Glutamatergic neuron (in vitro differentiated cells): ENCODE measurements at regions not wholly inside any gene's neighbourhood (a gene's known extent, or its start where the extent isn't known, plus 50 kb on each side); places are given as distances from the start of the nearest gene placed in this dataset.
"Not testable (repeated sequence)": the region's sequence is repeated elsewhere in the genome, so short reads cannot be mapped to it uniquely, and the experiment has no call there.

Experiments
- DNase-seq: peaks from one replicate; pipeline ENCODE4 v3.0.0; 2022
- H3K27ac Mint-ChIP-seq: one replicate; pipeline ENCODE4 v1.8.0; 2020; ENCODE audit warnings: mild to moderate bottlenecking, mixed read lengths, inconsistent platforms; ENCODE audit not compliant: unreplicated experiment
- H3K27me3 Mint-ChIP-seq: one replicate; pipeline ENCODE4 v1.8.0; 2020; ENCODE audit warnings: mild to moderate bottlenecking, moderate library complexity, mixed read lengths, inconsistent platforms; ENCODE audit not compliant: unreplicated experiment
- H3K36me3 Mint-ChIP-seq: one replicate; pipeline ENCODE4 v1.8.0; 2020; ENCODE audit warnings: mild to moderate bottlenecking, mixed read lengths, inconsistent platforms; ENCODE audit not compliant: unreplicated experiment
- H3K4me1 Mint-ChIP-seq: one replicate; pipeline ENCODE4 v1.8.0; 2020; ENCODE audit warnings: mild to moderate bottlenecking, low read depth, mixed read lengths, inconsistent platforms; ENCODE audit not compliant: unreplicated experiment
- H3K4me3 Mint-ChIP-seq: one replicate; pipeline ENCODE4 v1.8.0; 2020; ENCODE audit warnings: mild to moderate bottlenecking, mixed read lengths, inconsistent platforms; ENCODE audit not compliant: unreplicated experiment
- H3K9me3 Mint-ChIP-seq: one replicate; pipeline ENCODE4 v1.8.0; 2020; ENCODE audit warnings: mild to moderate bottlenecking, moderate library complexity, mixed read lengths, inconsistent platforms; ENCODE audit not compliant: unreplicated experiment
- CTCF ChIP-seq: fragments of 200-600 bp; sonication (generic); IDR thresholded peaks from one replicate; pipeline ENCODE4 v1.5.0; 2021; ENCODE audit not compliant: partially characterized antibody, unreplicated experiment

DNA sequence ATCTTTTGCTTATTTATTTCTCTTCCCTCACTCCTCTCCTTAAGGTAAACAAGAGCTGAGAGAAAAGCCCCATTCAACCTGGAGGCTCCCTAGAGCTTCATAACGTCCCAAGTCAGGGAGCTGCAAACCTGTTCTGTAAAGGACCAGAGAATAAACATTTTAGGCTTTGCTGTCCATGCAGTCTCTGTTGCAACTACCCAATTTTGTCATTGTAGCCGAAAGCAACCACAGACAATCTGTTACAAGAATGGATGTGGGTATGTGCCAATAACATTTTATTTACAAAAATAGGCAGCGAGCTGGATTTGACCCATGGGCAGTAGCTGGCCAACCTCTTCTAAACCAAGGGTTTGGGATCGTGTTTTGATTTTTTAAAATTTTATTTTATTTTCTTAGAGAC lies 71.3 kb upstream of the TBL1X start:
- H3K27me3 Mint-ChIP-seq: no peaks in the 10 kb centered on the region
- TF ChIP-seq CTCF: no peak
- no peak overlapping the region for H3K27ac Mint-ChIP-seq
- no peaks in the 10 kb centered on the region for H3K4me1 Mint-ChIP-seq
- no peaks in the 10 kb centered on the region for H3K9me3 Mint-ChIP-seq
- DNase-seq: no peak
- no peak overlapping the region for H3K4me3 Mint-ChIP-seq
- H3K36me3 Mint-ChIP-seq: no peaks in the 10 kb centered on the region

DNA sequence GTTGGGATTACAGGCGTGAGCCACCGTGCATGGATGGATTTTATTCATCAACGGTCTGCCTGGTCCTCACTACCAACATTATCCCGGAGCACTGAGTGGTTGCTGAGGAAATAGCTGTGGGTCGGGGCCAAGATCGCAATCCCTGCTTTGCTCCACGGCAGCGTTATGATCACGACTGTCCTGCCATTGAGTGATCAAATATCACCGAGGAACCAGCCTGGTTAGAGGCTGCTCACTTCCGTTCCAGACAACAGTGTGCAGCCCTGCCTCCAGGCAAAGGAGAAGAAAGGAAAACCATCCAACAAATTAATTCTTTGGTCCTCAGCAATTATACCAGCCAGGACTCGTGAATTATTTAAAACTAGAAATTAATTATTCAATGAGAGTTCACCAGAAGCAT lies 70.6 kb upstream of the TBL1X start:
- no peaks in the 10 kb centered on the region for H3K36me3 Mint-ChIP-seq
- DNase-seq: no peak
- no peak for TF ChIP-seq CTCF

GRCh38 chrX:9396930-9397329 lies 67.9 kb upstream of the TBL1X start:
- no peaks in the 10 kb centered on the region for H3K4me1 Mint-ChIP-seq
- H3K4me3 Mint-ChIP-seq: no peak overlapping the region
- no peak overlapping the region for H3K27ac Mint-ChIP-seq
- H3K9me3 Mint-ChIP-seq: no peaks in the 10 kb centered on the region
- H3K36me3 Mint-ChIP-seq: no peaks in the 10 kb centered on the region
- no peak for TF ChIP-seq CTCF
- H3K27me3 Mint-ChIP-seq: no peaks in the 10 kb centered on the region
- no peak for DNase-seq

More for the DNA sequence above, 70.6 kb upstream of the TBL1X start:
- Mint-ChIP-seq H3K4me3 (no peak overlapping the region), H3K9me3 (no peaks in the 10 kb centered on the region), H3K27me3 (no peaks in the 10 kb centered on the region), H3K4me1 (no peaks in the 10 kb centered on the region), H3K27ac (no peak overlapping the region)

DNA sequence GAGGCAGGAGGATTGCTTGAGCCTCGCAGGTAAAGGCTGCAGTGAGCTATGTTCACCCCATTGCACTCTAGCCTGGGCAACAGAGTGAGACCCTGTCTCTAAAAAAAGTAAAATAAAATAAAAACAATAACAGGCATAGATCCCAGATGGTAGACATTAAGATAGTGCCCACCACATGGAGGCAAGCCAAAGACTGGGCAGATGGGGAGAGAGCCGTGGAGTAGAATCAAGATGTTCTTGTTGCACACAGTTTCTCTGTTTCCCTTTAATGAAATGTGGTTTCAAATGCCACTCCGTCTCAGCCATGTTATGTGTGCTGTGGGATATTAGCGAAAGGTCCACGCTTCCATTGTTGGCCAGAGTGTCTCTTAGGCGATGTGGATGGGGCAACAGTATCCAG lies 63.8 kb upstream of the TBL1X start:
- no peak for TF ChIP-seq CTCF
- H3K4me1 Mint-ChIP-seq: no peaks in the 10 kb centered on the region
- no peak overlapping the region for H3K4me3 Mint-ChIP-seq
- no peaks in the 10 kb centered on the region for H3K27me3 Mint-ChIP-seq
- H3K36me3 Mint-ChIP-seq: no peaks in the 10 kb centered on the region
- no peaks in the 10 kb centered on the region for H3K9me3 Mint-ChIP-seq
- H3K27ac Mint-ChIP-seq: no peak overlapping the region
- DNase-seq: no peak

- no peak for TF ChIP-seq CTCF
- Mint-ChIP-seq H3K27me3 (no peaks in the 10 kb centered on the region), H3K36me3 (no peaks in the 10 kb centered on the region), H3K27ac (no peak overlapping the region), H3K4me1 (no peaks in the 10 kb centered on the region), H3K4me3 (no peak overlapping the region), H3K9me3 (no peaks in the 10 kb centered on the region)
- no peak for DNase-seq
Observed at GRCh38 chrX:9403374-9403773, 61.5 kb upstream of the TBL1X start.

- not testable (repeated sequence) for DNase-seq, H3K27ac Mint-ChIP-seq, H3K9me3 Mint-ChIP-seq, H3K4me3 Mint-ChIP-seq, H3K4me1 Mint-ChIP-seq, H3K36me3 Mint-ChIP-seq, H3K27me3 Mint-ChIP-seq
Observed at GRCh38 chrX:9405635-9406034, 59.2 kb upstream of the TBL1X start.

- H3K27ac Mint-ChIP-seq: not testable (repeated sequence)
Observed at GRCh38 chrX:9410889-9411288, 54.0 kb upstream of the TBL1X start.

DNA sequence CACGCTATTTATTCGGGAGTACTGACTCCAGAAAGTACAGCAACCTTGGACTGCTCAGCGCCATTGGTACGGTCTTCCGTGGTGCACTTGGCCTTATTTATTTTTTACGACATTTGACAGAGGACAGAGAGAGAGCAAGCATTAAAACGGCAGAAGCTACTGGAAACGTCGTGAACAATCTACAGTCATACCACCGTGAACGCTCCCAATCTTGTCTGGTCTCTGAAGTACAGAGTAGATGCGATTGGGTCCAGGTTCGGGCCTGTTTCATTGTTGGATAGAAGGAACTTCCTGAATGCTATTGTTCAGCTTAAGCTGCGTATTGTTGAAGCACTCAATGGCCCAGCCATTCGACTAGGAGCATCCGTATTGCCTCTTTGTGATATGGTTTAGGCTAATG lies 53.2 kb upstream of the TBL1X start:
- H3K36me3 Mint-ChIP-seq, H3K4me1 Mint-ChIP-seq, H3K4me3 Mint-ChIP-seq, H3K27me3 Mint-ChIP-seq, H3K27ac Mint-ChIP-seq, DNase-seq, H3K9me3 Mint-ChIP-seq: not testable (repeated sequence)

More at GRCh38 chrX:9410889-9411288, 54.0 kb upstream of the TBL1X start:
- H3K9me3 Mint-ChIP-seq, H3K27me3 Mint-ChIP-seq, H3K4me1 Mint-ChIP-seq, H3K4me3 Mint-ChIP-seq, DNase-seq, H3K36me3 Mint-ChIP-seq: not testable (repeated sequence)
